H1 (cell line): ENCODE measurements at regions not wholly inside any gene's neighbourhood (a gene's known extent, or its start where the extent isn't known, plus 50 kb on each side); places are given as distances from the start of the nearest gene placed in this dataset.

Experiments used
- CTCF ChIA-PET: fragments of 300-600 bp; sonication (Branson Sonifier 250); formaldehyde crosslinking; loops from one replicate; lab custom pipeline; 2021; ENCODE audit not compliant: partially characterized antibody; lab: Charles Lee
- POLR2A ChIA-PET: fragments of 300-600 bp; sonication (Branson Sonifier 250); formaldehyde crosslinking; loops from one replicate; lab custom pipeline; 2021; ENCODE audit warnings: inconsistent platforms; ENCODE audit not compliant: partially characterized antibody; lab: Charles Lee
- DNase-seq, 2 experiments: peaks; one replicate each; pipeline versions ENCODE4 v3.0.0 to v3.0.0-alpha.2; 2010 to 2022; ENCODE audit warnings: low spot score in 2 of 2, low read depth in 1 of 2, mixed read lengths in 1 of 2
- FAIRE-seq: peaks from 2 replicates; lab custom pipeline; 2011; peaks lifted over from hg19 to GRCh38; lab: Jason Lieb, UNC
- H2AFZ ChIP-seq: 2 replicates; pipeline ENCODE4 v1.8.1; 2012; ENCODE audit warnings: low read length, inconsistent platforms
- H2AK5ac ChIP-seq: 2 replicates; pipeline ENCODE4 v1.6.1; 2013; ENCODE audit warnings: low read depth, low read length
- H2BK120ac ChIP-seq: replicated peaks from 2 replicates; pipeline ENCODE3; 2013; ENCODE audit warnings: low read depth, low read length, inconsistent platforms
- H2BK12ac ChIP-seq: 2 replicates; pipeline ENCODE4 v1.6.1; 2013; ENCODE audit warnings: low read depth, low read length
- H2BK15ac ChIP-seq: 2 replicates; pipeline ENCODE4 v1.6.1; 2013; ENCODE audit warnings: low read length
- H2BK20ac ChIP-seq: 2 replicates; pipeline ENCODE4 v1.6.1; 2013; ENCODE audit warnings: low read length
- H2BK5ac ChIP-seq: 2 replicates; pipeline ENCODE4 v1.6.1; 2013; ENCODE audit warnings: low read depth, low read length
- H3K14ac ChIP-seq: 2 replicates; pipeline ENCODE4 v1.6.1; 2013; ENCODE audit warnings: inconsistent platforms; ENCODE audit not compliant: insufficient read length
- H3K18ac ChIP-seq: 2 replicates; pipeline ENCODE4 v1.6.1; 2013; ENCODE audit warnings: low read length; ENCODE audit errors: extremely low read depth
- H3K23ac ChIP-seq: 2 replicates; pipeline ENCODE4 v1.6.1; 2013; ENCODE audit warnings: inconsistent platforms; ENCODE audit not compliant: insufficient read length
- H3K23me2 ChIP-seq: 2 replicates; pipeline ENCODE4 v1.6.1; 2013; ENCODE audit warnings: low read depth, low read length
- H3K27ac ChIP-seq: 2 replicates; pipeline ENCODE4 v1.6.1; 2011; ENCODE audit warnings: low read depth, low read length, inconsistent platforms
- H3K27me3 ChIP-seq, 4 experiments: replicated peaks in 1 of 4; 1 replicate in 1 of 4; 2 replicates in 3 of 4; pipeline versions ENCODE4 v1.6.1 to v1.8.1; 2011 to 2013; ENCODE audit warnings: low read length in 3 of 4, mild to moderate bottlenecking in 3 of 4, inconsistent platforms in 2 of 4, mixed read lengths in 2 of 4, moderate library complexity in 1 of 4; ENCODE audit not compliant: control insufficient read depth in 3 of 4, insufficient read depth in 3 of 4; ENCODE audit errors: extremely low read depth in 1 of 4
- H3K36me3 ChIP-seq, 4 experiments: 2 replicates each; pipeline versions ENCODE4 v1.6.1 to v1.8.1; 2011 to 2013; ENCODE audit warnings: mild to moderate bottlenecking in 4 of 4, low read length in 3 of 4, moderate library complexity in 2 of 4, control low read depth in 1 of 4, inconsistent platforms in 1 of 4; ENCODE audit not compliant: insufficient read depth in 4 of 4, control insufficient read depth in 2 of 4
- H3K4ac ChIP-seq: replicated peaks from 2 replicates; pipeline ENCODE3; 2013; ENCODE audit warnings: low read length, low read depth, mixed read lengths, inconsistent platforms; ENCODE audit not compliant: insufficient read length
- H3K4me1 ChIP-seq, 4 experiments: replicated peaks in 1 of 4; 1 replicate in 1 of 4; 2 replicates in 3 of 4; pipeline versions ENCODE4 v1.6.1 to v1.8.1; 2011 to 2013; ENCODE audit warnings: low read length in 3 of 4, inconsistent platforms in 2 of 4, mixed read lengths in 1 of 4; ENCODE audit not compliant: insufficient read depth in 4 of 4, control insufficient read depth in 3 of 4
- H3K4me2 ChIP-seq, 2 experiments: 2 replicates each; pipeline versions ENCODE4 v1.6.1 to v1.8.1; 2011 to 2013; ENCODE audit warnings: low read depth in 2 of 2, low read length in 2 of 2, control low read depth in 1 of 2, inconsistent platforms in 1 of 2, mild to moderate bottlenecking in 1 of 2; ENCODE audit not compliant: insufficient read depth in 1 of 2
- H3K4me3 ChIP-seq, 4 experiments: fragments of 200-600, 300-600 bp in 1 of 4; sonication (generic), shearing (Covaris generic), sonication (Bioruptor Twin) in 1 of 4; 2 replicates each; pipeline versions ENCODE4 v1.5.1 to v1.8.1; 2011 to 2016; ENCODE audit warnings: low read length in 4 of 4, low read depth in 3 of 4, control low read depth in 2 of 4, inconsistent platforms in 2 of 4, mild to moderate bottlenecking in 2 of 4, mixed read lengths in 1 of 4, moderate library complexity in 1 of 4; ENCODE audit not compliant: insufficient read depth in 2 of 4; ENCODE audit errors: extremely low read depth in 1 of 4
- H3K56ac ChIP-seq: replicated peaks from 2 replicates; pipeline ENCODE3; 2013; ENCODE audit warnings: low read depth, mild to moderate bottlenecking, mixed read lengths, low read length, inconsistent platforms; ENCODE audit not compliant: insufficient read length
- H3K79me1 ChIP-seq: 2 replicates; pipeline ENCODE4 v1.6.1; 2013; ENCODE audit warnings: low read depth, low read length, control low read depth
- H3K79me2 ChIP-seq, 2 experiments: 2 replicates each; pipeline versions ENCODE4 v1.6.1 to v1.8.1; 2012 to 2013; ENCODE audit warnings: low read length in 2 of 2, mild to moderate bottlenecking in 2 of 2, inconsistent platforms in 1 of 2; ENCODE audit not compliant: insufficient read depth in 2 of 2, control insufficient read depth in 1 of 2
- H3K9ac ChIP-seq, 4 experiments: replicated peaks in 1 of 4; 1 replicate in 1 of 4; 2 replicates in 3 of 4; pipeline versions ENCODE4 v1.6.1 to v1.8.1; 2011 to 2013; ENCODE audit warnings: low read depth in 3 of 4, low read length in 3 of 4, control low read depth in 2 of 4, mild to moderate bottlenecking in 2 of 4, moderate library complexity in 2 of 4, inconsistent platforms in 1 of 4; ENCODE audit errors: extremely low read depth in 1 of 4
- H3K9me3 ChIP-seq, 2 experiments: 2 replicates each; pipeline versions ENCODE4 v1.6.1 to v1.8.1; 2012 to 2013; ENCODE audit warnings: mild to moderate bottlenecking in 2 of 2, moderate library complexity in 2 of 2, control low read depth in 1 of 2, inconsistent platforms in 1 of 2, low read depth in 1 of 2, low read length in 1 of 2, mixed read lengths in 1 of 2; ENCODE audit not compliant: insufficient read depth in 2 of 2
- H4K20me1 ChIP-seq, 2 experiments: replicated peaks in 1 of 2; 2 replicates each; pipeline versions ENCODE3 to v1.8.1; 2011 to 2013; ENCODE audit warnings: inconsistent platforms in 2 of 2, low read length in 2 of 2, mild to moderate bottlenecking in 1 of 2; ENCODE audit not compliant: insufficient read depth in 2 of 2, control insufficient read depth in 1 of 2
- H4K5ac ChIP-seq: 2 replicates; pipeline ENCODE4 v1.6.1; 2013; ENCODE audit warnings: low read length, low read depth, mixed read lengths, inconsistent platforms; ENCODE audit not compliant: insufficient read length
- H4K8ac ChIP-seq: 2 replicates; pipeline ENCODE4 v1.8.0; 2013; ENCODE audit warnings: mild to moderate bottlenecking, moderate library complexity, low read length, inconsistent platforms; ENCODE audit not compliant: insufficient read depth; ENCODE audit errors: extremely low read depth
- H4K91ac ChIP-seq: replicated peaks from 2 replicates; pipeline ENCODE3; 2013; ENCODE audit warnings: low read length, mixed read lengths, inconsistent platforms; ENCODE audit not compliant: insufficient read length
- CBX8 ChIP-seq: fragments of 300-800, 300-1000 bp; sonication (generic); IDR thresholded peaks from 2 replicates; pipeline ENCODE4 v1.7.1; 2016; ENCODE audit warnings: low read depth, low read length, borderline replicate concordance
- CHD1 ChIP-seq: IDR thresholded peaks from 2 replicates; pipeline ENCODE4 v1.6.1; 2012; ENCODE audit warnings: low read depth, low read length, improper control_type of control experiment
- CHD2 ChIP-seq: IDR thresholded peaks from 2 replicates; pipeline ENCODE4 v1.6.1; 2012; ENCODE audit warnings: low read length, improper control_type of control experiment
- KDM5A ChIP-seq: fragments of 200-600 bp; IDR thresholded peaks from 2 replicates; pipeline ENCODE4 v1.7.1; 2012; ENCODE audit warnings: mild to moderate bottlenecking, low read length, inconsistent platforms, mixed read lengths
- POLR2AphosphoS5 ChIP-seq: IDR thresholded peaks from 2 replicates; pipeline ENCODE4 v1.6.1; 2011; ENCODE audit warnings: low read depth, low read length
- TAF7 ChIP-seq: optimal IDR thresholded peaks from 2 replicates; pipeline ENCODE3; 2011; ENCODE audit warnings: low read depth, mild to moderate bottlenecking, inconsistent platforms, low read length, moderate library complexity, borderline replicate concordance
- ZNF274 ChIP-seq: IDR thresholded peaks from 2 replicates; pipeline ENCODE4 v1.7.0; 2012; ENCODE audit warnings: low read length, borderline replicate concordance; ENCODE audit errors: extremely low read depth
- WGBS, 2 experiments: shearing (Covaris generic) in 1 of 2; methylation state at CpG; one replicate each; pipeline versions ENCODE4 v1.1.6 to v1.1.7; 2013 to 2015; ENCODE audit warnings: low lambda C conversion rate in 2 of 2, mixed read lengths in 2 of 2, inconsistent platforms in 1 of 2, low coverage in 1 of 2, missing lambda C conversion rate in 1 of 2; ENCODE audit not compliant: insufficient replicate concordance in 2 of 2, insufficient coverage in 1 of 2, insufficient read length in 1 of 2; ENCODE audit errors: extremely low coverage in 1 of 2, missing lambda C conversion rate in 1 of 2; 5-methylcytosine and 5-hydroxymethylcytosine counted together
- TF ChIP-seq, protein P1 (sequence below), 3 experiments: IDR thresholded peaks; 1 replicate in 2 of 3; 2 replicates in 1 of 3; pipeline versions ENCODE4 v1.5.1 to v1.6.1; 2011; ENCODE audit warnings: low read length in 3 of 3, mild to moderate bottlenecking in 3 of 3, inconsistent platforms in 2 of 3, low read depth in 1 of 3, moderate library complexity in 1 of 3; ENCODE audit not compliant: insufficient read depth in 1 of 3; ENCODE audit errors: control extremely low read depth in 1 of 3
- TF ChIP-seq, protein P2 (sequence below): IDR thresholded peaks from 2 replicates; pipeline ENCODE4 v1.6.1; 2011; ENCODE audit warnings: low read depth, mild to moderate bottlenecking, low read length; ENCODE audit not compliant: insufficient read depth

DNA sequence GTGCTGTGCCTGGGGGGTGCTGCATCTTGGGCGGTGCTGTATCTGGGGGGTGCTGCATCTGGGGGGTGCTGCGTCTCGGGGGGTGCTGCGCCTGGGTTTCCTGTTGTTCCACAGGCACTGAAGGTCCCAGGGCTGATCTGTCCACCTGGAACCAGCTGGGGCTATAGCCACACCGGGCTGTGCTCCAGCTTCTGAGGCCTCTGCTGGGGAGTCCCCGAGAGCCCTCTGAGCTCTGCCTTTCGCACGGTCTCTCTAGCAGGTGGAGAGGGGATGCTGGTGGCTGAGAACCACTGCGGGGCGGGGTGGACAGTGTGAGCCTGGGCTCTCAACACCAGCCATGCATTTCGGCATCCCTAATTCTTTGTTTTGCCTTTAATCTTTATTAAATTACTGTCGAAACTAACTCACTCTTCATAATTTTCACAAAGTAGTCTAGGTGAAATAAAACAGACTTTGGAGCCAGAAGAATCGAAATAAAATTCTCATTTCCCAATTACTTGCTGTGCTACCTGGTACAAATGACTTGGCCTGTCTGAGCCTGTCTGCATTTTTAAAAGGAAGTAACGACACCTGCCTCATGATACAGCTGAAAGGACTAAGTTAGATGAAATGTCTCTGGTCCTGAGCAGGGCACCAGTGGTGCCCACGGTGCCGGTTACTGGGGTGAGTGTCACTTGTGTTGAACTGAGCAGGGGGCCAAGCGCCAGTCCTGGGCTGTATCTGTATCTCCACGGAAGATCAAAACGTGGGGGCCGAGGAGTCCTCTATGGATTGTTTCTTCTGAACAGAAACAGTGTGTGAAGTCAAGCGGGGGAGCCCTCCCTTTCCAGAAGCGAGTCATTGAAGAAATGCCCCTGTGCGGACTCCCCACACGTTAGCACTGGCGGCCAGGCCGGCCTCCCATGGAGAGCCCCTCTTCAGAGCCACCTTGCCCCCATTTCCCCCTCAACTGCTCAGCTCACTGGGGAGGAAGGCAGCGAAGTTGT lies 142.0 kb downstream of the ASB1 start:
- ChIA-PET CTCF (interaction anchor here (1.0 kb wide), 1 partner anchor 216 kb away, joined by 3 read pairs; no protein-coding TSS in a partner anchor), POLR2A (no interaction called here)
- Histone ChIP-seq H2BK20ac (no peak overlapping the region), H3K14ac (no peak overlapping the region), H4K5ac (no peak overlapping the region), H3K27me3 (no peaks in the 10 kb centered on the region), H3K56ac (no peak overlapping the region), H2BK120ac (no peak overlapping the region), H3K23me2 (no peaks in the 10 kb centered on the region), H3K4me3 (no peak overlapping the region), H3K9ac (no peak overlapping the region), H3K4me2 (no peak overlapping the region), H3K23ac (no peak overlapping the region), H2BK5ac (no peak overlapping the region), H4K91ac (no peak overlapping the region), H2AK5ac (no peak overlapping the region), H4K8ac (no peak overlapping the region; the same call in 1 of the 2 replicates), H2BK15ac (no peak overlapping the region), H3K18ac (no peak overlapping the region), H3K9me3 (no peaks in the 10 kb centered on the region; a peak in 1 of 4 replicates), H2BK12ac (no peak overlapping the region), H3K79me1 (no peaks in the 10 kb centered on the region), H3K4me1 (no peaks in the 10 kb centered on the region), H3K79me2 (no peaks in the 10 kb centered on the region), H2AFZ (no peak overlapping the region), H3K27ac (no peak overlapping the region), H3K4ac (no peak overlapping the region), H3K36me3 (no peaks in the 10 kb centered on the region), H4K20me1 (no peaks in the 10 kb centered on the region)
- no peak for DNase-seq
- WGBS, 2 experiments: 83% methylated on average over 22 of the region's 27 CpGs; no CpG with 5 or more reads in 1 of the 2 experiments
- no peak for FAIRE-seq
- TF ChIP-seq ZNF274 (no peak), KDM5A (no peak), POLR2AphosphoS5 (no peak), CBX8 (no peak), TAF7 (no peak), CHD1 (no peak), CHD2 (no peak)
- TF ChIP-seq, protein P1, sequence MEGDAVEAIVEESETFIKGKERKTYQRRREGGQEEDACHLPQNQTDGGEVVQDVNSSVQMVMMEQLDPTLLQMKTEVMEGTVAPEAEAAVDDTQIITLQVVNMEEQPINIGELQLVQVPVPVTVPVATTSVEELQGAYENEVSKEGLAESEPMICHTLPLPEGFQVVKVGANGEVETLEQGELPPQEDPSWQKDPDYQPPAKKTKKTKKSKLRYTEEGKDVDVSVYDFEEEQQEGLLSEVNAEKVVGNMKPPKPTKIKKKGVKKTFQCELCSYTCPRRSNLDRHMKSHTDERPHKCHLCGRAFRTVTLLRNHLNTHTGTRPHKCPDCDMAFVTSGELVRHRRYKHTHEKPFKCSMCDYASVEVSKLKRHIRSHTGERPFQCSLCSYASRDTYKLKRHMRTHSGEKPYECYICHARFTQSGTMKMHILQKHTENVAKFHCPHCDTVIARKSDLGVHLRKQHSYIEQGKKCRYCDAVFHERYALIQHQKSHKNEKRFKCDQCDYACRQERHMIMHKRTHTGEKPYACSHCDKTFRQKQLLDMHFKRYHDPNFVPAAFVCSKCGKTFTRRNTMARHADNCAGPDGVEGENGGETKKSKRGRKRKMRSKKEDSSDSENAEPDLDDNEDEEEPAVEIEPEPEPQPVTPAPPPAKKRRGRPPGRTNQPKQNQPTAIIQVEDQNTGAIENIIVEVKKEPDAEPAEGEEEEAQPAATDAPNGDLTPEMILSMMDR (IDR thresholded peaks at IDR 0.05; ENCODE audit: control extremely low read depth in 1 of 3, insufficient read depth in 1 of 3, low read depth in 1 of 3, low read length in 3 of 3): no peak
- TF ChIP-seq, protein P2, sequence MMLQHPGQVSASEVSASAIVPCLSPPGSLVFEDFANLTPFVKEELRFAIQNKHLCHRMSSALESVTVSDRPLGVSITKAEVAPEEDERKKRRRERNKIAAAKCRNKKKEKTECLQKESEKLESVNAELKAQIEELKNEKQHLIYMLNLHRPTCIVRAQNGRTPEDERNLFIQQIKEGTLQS: no peak
